B cell (primary cell): ENCODE measurements at regions not wholly inside any gene's neighbourhood (a gene's known extent, or its start where the extent isn't known, plus 50 kb on each side); places are given as distances from the start of the nearest gene placed in this dataset.

Source experiments
- ATAC-seq: fragments of 200-7000 bp; cut with Tn5 transposase; one replicate; pipeline ENCODE4 v1.10.0; 2021; ENCODE audit warnings: low read depth, mild to moderate bottlenecking, moderate number of reproducible peaks, moderate library complexity
- CTCF ChIA-PET: fragments of 350-600 bp; sonication (Branson Sonifier 250); formaldehyde crosslinking; loops from one replicate; lab custom pipeline; 2021; ENCODE audit warnings: antibody characterized with exemption, inconsistent platforms; lab: Charles Lee
- POLR2A ChIA-PET: fragments of 350-600 bp; sonication (Branson Sonifier 250); formaldehyde crosslinking; loops from one replicate; lab custom pipeline; 2021; ENCODE audit warnings: antibody characterized with exemption; lab: Charles Lee
- DNase-seq: peaks from one replicate; pipeline ENCODE4 v3.0.0; 2013
- H2AFZ ChIP-seq: 2 replicates; pipeline ENCODE4 v1.6.1; 2012; ENCODE audit warnings: mild to moderate bottlenecking, low read depth, low read length; ENCODE audit not compliant: insufficient read depth, poor library complexity, severe bottlenecking
- H3K27ac ChIP-seq, 2 donors: 1 replicate in 1 of 2; 2 replicates in 1 of 2; pipeline ENCODE4 v1.5.1; 2012 to 2013; ENCODE audit warnings: low read length in 2 of 2, mild to moderate bottlenecking in 2 of 2, moderate library complexity in 1 of 2
- H3K27me3 ChIP-seq, 4 experiments: fragments of 200-600 bp in 1 of 4; sonication (generic) in 1 of 4; replicated peaks in 1 of 4; 1 replicate in 2 of 4; 2 replicates in 2 of 4; pipeline versions ENCODE4 v1.6.1 to v1.7.0; 2013 to 2016; ENCODE audit warnings: low read length in 3 of 4, mild to moderate bottlenecking in 2 of 4, mixed read lengths in 1 of 4, moderate library complexity in 1 of 4; ENCODE audit not compliant: insufficient read depth in 4 of 4, control insufficient read depth in 3 of 4; ENCODE audit errors: control extremely low read depth in 1 of 4
- H3K36me3 ChIP-seq, 2 experiments: replicated peaks in 1 of 2; 1 replicate in 1 of 2; 2 replicates in 1 of 2; pipeline versions ENCODE4 v1.6.1 to v1.7.1; 2013; ENCODE audit warnings: low read length in 1 of 2; ENCODE audit not compliant: insufficient read depth in 2 of 2, control insufficient read depth in 1 of 2; ENCODE audit errors: control extremely low read depth in 1 of 2, extremely low read depth in 1 of 2
- H3K4me1 ChIP-seq, 2 donors: fragments of 200-600 bp in 1 of 2; sonication (generic) in 1 of 2; 1 replicate in 1 of 2; 2 replicates in 1 of 2; pipeline versions ENCODE4 v1.5.1 to v1.6.1; 2013 to 2017; ENCODE audit warnings: low read length in 2 of 2; ENCODE audit not compliant: control insufficient read depth in 2 of 2, insufficient read depth in 2 of 2
- H3K4me2 ChIP-seq: replicated peaks from 2 replicates; pipeline ENCODE3; 2012; ENCODE audit warnings: mild to moderate bottlenecking, low read depth, low read length; ENCODE audit not compliant: poor library complexity, severe bottlenecking
- H3K4me3 ChIP-seq, 5 experiments: fragments of 200-600 bp in 1 of 5; sonication (generic) in 1 of 5; 1 replicate in 3 of 5; 2 replicates in 2 of 5; pipeline versions ENCODE4 v1.5.1 to v1.7.0; 2011 to 2016; ENCODE audit warnings: low read length in 4 of 5, mild to moderate bottlenecking in 4 of 5, low read depth in 2 of 5, control low read depth in 1 of 5, moderate library complexity in 1 of 5; ENCODE audit not compliant: insufficient read depth in 1 of 5; ENCODE audit errors: control extremely low read depth in 1 of 5, extremely low read depth in 1 of 5
- H3K79me2 ChIP-seq: fragments of 200-600 bp; sonication (generic); one replicate; pipeline ENCODE4 v1.6.0; 2016; ENCODE audit warnings: low read length; ENCODE audit not compliant: control insufficient read depth, insufficient read depth
- H3K9ac ChIP-seq: fragments of 200-600 bp; sonication (generic); 2 replicates; pipeline ENCODE4 v1.6.1; 2017; ENCODE audit warnings: mild to moderate bottlenecking, low read length, moderate library complexity
- H3K9me3 ChIP-seq, 3 donors: one replicate each; pipeline versions ENCODE4 v1.6.1 to v1.7.1; 2013; ENCODE audit warnings: low read length in 2 of 3; ENCODE audit not compliant: control insufficient read depth in 2 of 3, insufficient read depth in 1 of 3; ENCODE audit errors: control extremely low read depth in 1 of 3
- H4K20me1 ChIP-seq: 2 replicates; pipeline ENCODE4 v1.6.0; 2012; ENCODE audit warnings: mild to moderate bottlenecking, low read length; ENCODE audit not compliant: insufficient read depth, control insufficient read depth, poor library complexity, severe bottlenecking
- H3K27ac Mint-ChIP-seq: one replicate; pipeline ENCODE4 v1.8.0; 2021; ENCODE audit warnings: mixed read lengths
- H3K27me3 Mint-ChIP-seq: one replicate; pipeline ENCODE4 v1.8.0; 2021; ENCODE audit warnings: mixed read lengths
- H3K4me1 Mint-ChIP-seq: one replicate; pipeline ENCODE4 v1.8.0; 2021; ENCODE audit warnings: mixed read lengths
- H3K4me3 Mint-ChIP-seq: one replicate; pipeline ENCODE4 v1.8.0; 2021; ENCODE audit warnings: mixed read lengths
- H3K9me3 Mint-ChIP-seq: one replicate; pipeline ENCODE4 v1.8.0; 2022; ENCODE audit warnings: mixed read lengths; ENCODE audit not compliant: insufficient read depth
- EZH2 ChIP-seq: IDR thresholded peaks from 2 replicates; pipeline ENCODE4 v1.6.1; 2012; ENCODE audit warnings: borderline replicate concordance, low read depth, mild to moderate bottlenecking, moderate library complexity, low read length; ENCODE audit not compliant: insufficient read depth, poor library complexity, severe bottlenecking
- WGBS: methylation state at CpG from one replicate; pipeline ENCODE4 v1.1.5; 2013; ENCODE audit warnings: missing lambda C conversion rate; ENCODE audit not compliant: insufficient coverage; 5-methylcytosine and 5-hydroxymethylcytosine counted together
- intact Hi-C: fragments of 100-400 bp; cut with micrococcal nuclease; formaldehyde crosslinking; loops from one replicate; pipeline ENCODE4 v1.10.0; 2022
- TF ChIP-seq, protein P1 (sequence below): fragments of 200-600 bp; IDR thresholded peaks from one replicate; pipeline ENCODE4 v1.8.0; 2022; ENCODE audit warnings: antibody characterized with exemption, mild to moderate bottlenecking

DNA sequence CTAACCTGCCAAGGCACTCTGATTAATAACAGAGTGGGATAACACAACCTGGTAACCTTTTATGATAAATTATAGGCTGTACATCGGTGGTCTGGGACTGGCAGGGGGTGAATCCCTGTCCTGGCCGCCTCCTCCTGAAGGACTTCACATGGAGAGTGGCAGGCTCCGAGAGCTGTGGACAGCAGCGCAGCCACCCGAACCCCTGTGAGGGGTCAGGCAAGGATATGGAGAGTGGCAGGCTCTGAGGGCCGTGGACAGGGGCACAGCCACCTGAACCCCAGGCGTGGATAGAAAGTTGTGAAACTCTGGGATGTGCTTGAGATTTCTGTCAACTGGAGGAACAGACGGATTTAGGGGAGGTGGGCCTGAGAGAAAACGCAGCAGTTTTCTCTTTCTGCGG is 107.0 kb upstream of the MGMT start:
- no peaks in the 10 kb centered on the region for H3K9me3 Mint-ChIP-seq
- Histone ChIP-seq H3K27ac (no peak overlapping the region), H3K4me3 (no peak overlapping the region), H3K4me1 (no peaks in the 10 kb centered on the region), H4K20me1 (no peaks in the 10 kb centered on the region), H3K79me2 (no peaks in the 10 kb centered on the region), H2AFZ (no peak overlapping the region), H3K9me3 (peaks cover 0 to 10% (median 0%) of the 10 kb centered on the region in 3 donors), H3K27me3 (no peaks in the 10 kb centered on the region), H3K4me2 (no peak overlapping the region), H3K36me3 (no peaks in the 10 kb centered on the region), H3K9ac (no peak overlapping the region)
- H3K4me1 Mint-ChIP-seq = no peaks in the 10 kb centered on the region
- H3K27ac Mint-ChIP-seq = no peak overlapping the region
- no peak overlapping the region for H3K4me3 Mint-ChIP-seq
- WGBS = 93% methylated on average over 7 of the region's 10 CpGs
- TF ChIP-seq, protein P1, sequence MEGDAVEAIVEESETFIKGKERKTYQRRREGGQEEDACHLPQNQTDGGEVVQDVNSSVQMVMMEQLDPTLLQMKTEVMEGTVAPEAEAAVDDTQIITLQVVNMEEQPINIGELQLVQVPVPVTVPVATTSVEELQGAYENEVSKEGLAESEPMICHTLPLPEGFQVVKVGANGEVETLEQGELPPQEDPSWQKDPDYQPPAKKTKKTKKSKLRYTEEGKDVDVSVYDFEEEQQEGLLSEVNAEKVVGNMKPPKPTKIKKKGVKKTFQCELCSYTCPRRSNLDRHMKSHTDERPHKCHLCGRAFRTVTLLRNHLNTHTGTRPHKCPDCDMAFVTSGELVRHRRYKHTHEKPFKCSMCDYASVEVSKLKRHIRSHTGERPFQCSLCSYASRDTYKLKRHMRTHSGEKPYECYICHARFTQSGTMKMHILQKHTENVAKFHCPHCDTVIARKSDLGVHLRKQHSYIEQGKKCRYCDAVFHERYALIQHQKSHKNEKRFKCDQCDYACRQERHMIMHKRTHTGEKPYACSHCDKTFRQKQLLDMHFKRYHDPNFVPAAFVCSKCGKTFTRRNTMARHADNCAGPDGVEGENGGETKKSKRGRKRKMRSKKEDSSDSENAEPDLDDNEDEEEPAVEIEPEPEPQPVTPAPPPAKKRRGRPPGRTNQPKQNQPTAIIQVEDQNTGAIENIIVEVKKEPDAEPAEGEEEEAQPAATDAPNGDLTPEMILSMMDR = no peak
- TF ChIP-seq EZH2 = no peak
- no peak for ATAC-seq
- POLR2A ChIA-PET = no interaction called here
- DNase-seq = no peak
- H3K27me3 Mint-ChIP-seq = peaks cover 3% of the 10 kb centered on the region
- CTCF ChIA-PET = no interaction called here
- intact Hi-C loops = no loop called here

- Histone ChIP-seq H3K4me2 (no peak overlapping the region), H3K27ac (no peak overlapping the region), H4K20me1 (no peaks in the 10 kb centered on the region), H3K9me3 (no peaks in the 10 kb centered on the region), H2AFZ (no peak overlapping the region), H3K27me3 (no peaks in the 10 kb centered on the region), H3K36me3 (no peaks in the 10 kb centered on the region), H3K4me3 (no peak overlapping the region), H3K4me1 (no peaks in the 10 kb centered on the region), H3K9ac (no peak overlapping the region), H3K79me2 (no peaks in the 10 kb centered on the region)
- intact Hi-C loops = no loop called here
- Mint-ChIP-seq H3K9me3 (no peaks in the 10 kb centered on the region), H3K4me1 (no peaks in the 10 kb centered on the region), H3K4me3 (no peak overlapping the region), H3K27me3 (peaks cover 3% of the 10 kb centered on the region), H3K27ac (no peak overlapping the region)
- ATAC-seq = no peak
- WGBS = 83% methylated on average over 8 of the region's 18 CpGs
- TF ChIP-seq, protein P1 = no peak
- TF ChIP-seq EZH2 = no peak
- POLR2A ChIA-PET = no interaction called here
- CTCF ChIA-PET = no interaction called here
- DNase-seq = no peak
These were observed 105.2 kb upstream of the MGMT start for GRCh38 chr10:129361676-129362376.
